Caco-2 (cell line): ENCODE measurements at regions not wholly inside any gene's neighbourhood (a gene's known extent, or its start where the extent isn't known, plus 50 kb on each side); places are given as distances from the start of the nearest gene placed in this dataset.

Source experiments
- BruUV-seq: library from RNA; stranded (reverse); fragments of 400-500 nt; replicated peaks from 2 replicates; lab custom pipeline; 2021; lab: Mats Ljungman, UMichigan
- CTCF ChIA-PET: fragments of 300-600 bp; sonication (Branson Sonifier 250); formaldehyde crosslinking; loops from one replicate; lab custom pipeline; 2022; ENCODE audit warnings: antibody characterized with exemption; lab: Charles Lee
- POLR2A ChIA-PET: fragments of 300-600 bp; sonication (Branson Sonifier 250); formaldehyde crosslinking; loops from one replicate; lab custom pipeline; 2022; ENCODE audit warnings: antibody characterized with exemption; lab: Charles Lee
- DNase-seq, 2 experiments: peaks; one replicate each; pipeline versions ENCODE4 v3.0.0 to v3.0.0-alpha.2; 2020 to 2022
- H3K27me3 ChIP-seq: replicated peaks from 2 replicates; pipeline ENCODE4 v1.6.0; 2011; ENCODE audit warnings: low read length; ENCODE audit not compliant: control insufficient read depth, insufficient read depth
- H3K36me3 ChIP-seq: 2 replicates; pipeline ENCODE4 v1.5.1; 2011; ENCODE audit warnings: low read length; ENCODE audit not compliant: control insufficient read depth, insufficient read depth
- H3K4me1 ChIP-seq: fragments of 250-450 bp; sonication (Bioruptor Pico); 2 replicates; pipeline ENCODE4 v1.5.1; 2020; ENCODE audit warnings: mild to moderate bottlenecking
- H3K4me3 ChIP-seq: 2 replicates; pipeline ENCODE4 v1.5.1; 2011; ENCODE audit warnings: low read depth, mild to moderate bottlenecking, control low read depth, low read length
- H3K9me3 ChIP-seq: fragments of 250-450 bp; sonication (Bioruptor Pico); 2 replicates; pipeline ENCODE4 v1.5.1; 2020; ENCODE audit warnings: mild to moderate bottlenecking, moderate library complexity
- H3K27ac Mint-ChIP-seq: one replicate; pipeline ENCODE4 v1.8.0; 2022; ENCODE audit warnings: mixed read lengths; ENCODE audit not compliant: unreplicated experiment
- H3K27me3 Mint-ChIP-seq: one replicate; pipeline ENCODE4 v1.8.0; 2022; ENCODE audit warnings: mixed read lengths; ENCODE audit not compliant: insufficient read depth, unreplicated experiment
- H3K36me3 Mint-ChIP-seq: one replicate; pipeline ENCODE4 v1.8.0; 2022; ENCODE audit warnings: mild to moderate bottlenecking, mixed read lengths; ENCODE audit not compliant: insufficient read depth, unreplicated experiment
- H3K4me1 Mint-ChIP-seq: one replicate; pipeline ENCODE4 v1.8.0; 2022; ENCODE audit warnings: low read depth, mixed read lengths; ENCODE audit not compliant: unreplicated experiment
- H3K4me3 Mint-ChIP-seq: one replicate; pipeline ENCODE4 v1.8.0; 2022; ENCODE audit warnings: mild to moderate bottlenecking, moderate library complexity, mixed read lengths; ENCODE audit not compliant: unreplicated experiment
- H3K9me3 Mint-ChIP-seq: one replicate; pipeline ENCODE4 v1.8.0; 2022; ENCODE audit warnings: mixed read lengths; ENCODE audit not compliant: unreplicated experiment
- intact Hi-C: fragments of 100-400 bp; cut with micrococcal nuclease; formaldehyde crosslinking; loops from one replicate; pipeline ENCODE4 v1.10.0; 2022; ENCODE audit not compliant: unreplicated experiment
- TF ChIP-seq, protein P1 (sequence below), 2 experiments: fragments of 200-600 bp in 1 of 2; IDR thresholded peaks; 1 replicate in 1 of 2; 2 replicates in 1 of 2; pipeline versions ENCODE4 v1.5.1 to v1.8.0; 2011 to 2022; ENCODE audit warnings: antibody characterized with exemption in 1 of 2, control low read depth in 1 of 2, inconsistent platforms in 1 of 2, low read depth in 1 of 2, low read length in 1 of 2, mild to moderate bottlenecking in 1 of 2, moderate library complexity in 1 of 2; ENCODE audit not compliant: insufficient read depth in 1 of 2, severe bottlenecking in 1 of 2, unreplicated experiment in 1 of 2

DNA sequence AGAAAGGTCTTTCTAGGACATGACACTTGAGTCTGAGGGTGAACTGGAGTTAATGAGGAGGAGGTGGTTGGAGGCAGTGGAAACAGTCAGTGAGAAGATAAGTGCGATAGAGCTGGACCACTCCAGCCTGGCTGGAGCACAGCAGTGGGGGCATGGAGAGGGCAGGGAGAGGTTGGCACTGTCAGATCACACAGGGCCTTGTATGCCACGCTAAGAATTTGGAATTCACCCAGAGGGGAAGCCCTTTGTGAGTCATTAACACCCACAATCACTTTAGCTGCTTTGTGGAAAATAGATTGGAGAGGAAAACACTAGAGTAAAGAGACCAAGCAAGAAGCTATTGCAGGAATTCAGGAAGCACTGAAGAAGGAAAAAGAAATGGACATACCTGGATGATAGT, 83.3 kb downstream of the ZNF621 start:
- Mint-ChIP-seq H3K36me3 (no peaks in the 10 kb centered on the region), H3K27me3 (peaks cover 16% of the 10 kb centered on the region), H3K4me1 (no peaks in the 10 kb centered on the region), H3K4me3 (no peak overlapping the region), H3K9me3 (no peaks in the 10 kb centered on the region), H3K27ac (no peak overlapping the region)
- TF ChIP-seq, protein P1, sequence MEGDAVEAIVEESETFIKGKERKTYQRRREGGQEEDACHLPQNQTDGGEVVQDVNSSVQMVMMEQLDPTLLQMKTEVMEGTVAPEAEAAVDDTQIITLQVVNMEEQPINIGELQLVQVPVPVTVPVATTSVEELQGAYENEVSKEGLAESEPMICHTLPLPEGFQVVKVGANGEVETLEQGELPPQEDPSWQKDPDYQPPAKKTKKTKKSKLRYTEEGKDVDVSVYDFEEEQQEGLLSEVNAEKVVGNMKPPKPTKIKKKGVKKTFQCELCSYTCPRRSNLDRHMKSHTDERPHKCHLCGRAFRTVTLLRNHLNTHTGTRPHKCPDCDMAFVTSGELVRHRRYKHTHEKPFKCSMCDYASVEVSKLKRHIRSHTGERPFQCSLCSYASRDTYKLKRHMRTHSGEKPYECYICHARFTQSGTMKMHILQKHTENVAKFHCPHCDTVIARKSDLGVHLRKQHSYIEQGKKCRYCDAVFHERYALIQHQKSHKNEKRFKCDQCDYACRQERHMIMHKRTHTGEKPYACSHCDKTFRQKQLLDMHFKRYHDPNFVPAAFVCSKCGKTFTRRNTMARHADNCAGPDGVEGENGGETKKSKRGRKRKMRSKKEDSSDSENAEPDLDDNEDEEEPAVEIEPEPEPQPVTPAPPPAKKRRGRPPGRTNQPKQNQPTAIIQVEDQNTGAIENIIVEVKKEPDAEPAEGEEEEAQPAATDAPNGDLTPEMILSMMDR (IDR thresholded peaks at IDR 0.05; ENCODE audit: insufficient read depth in 1 of 2, low read depth in 1 of 2, low read length in 1 of 2, severe bottlenecking in 1 of 2, unreplicated experiment in 1 of 2), result no peak
- BruUV-seq, result no TSS peak
- Histone ChIP-seq H3K4me1 (no peaks in the 10 kb centered on the region), H3K27me3 (no peaks in the 10 kb centered on the region), H3K4me3 (no peak overlapping the region), H3K9me3 (no peaks in the 10 kb centered on the region), H3K36me3 (no peaks in the 10 kb centered on the region)
- CTCF ChIA-PET, result no interaction called here
- intact Hi-C loops, result no loop called here
- DNase-seq, result no peak
- POLR2A ChIA-PET, result no interaction called here

DNA sequence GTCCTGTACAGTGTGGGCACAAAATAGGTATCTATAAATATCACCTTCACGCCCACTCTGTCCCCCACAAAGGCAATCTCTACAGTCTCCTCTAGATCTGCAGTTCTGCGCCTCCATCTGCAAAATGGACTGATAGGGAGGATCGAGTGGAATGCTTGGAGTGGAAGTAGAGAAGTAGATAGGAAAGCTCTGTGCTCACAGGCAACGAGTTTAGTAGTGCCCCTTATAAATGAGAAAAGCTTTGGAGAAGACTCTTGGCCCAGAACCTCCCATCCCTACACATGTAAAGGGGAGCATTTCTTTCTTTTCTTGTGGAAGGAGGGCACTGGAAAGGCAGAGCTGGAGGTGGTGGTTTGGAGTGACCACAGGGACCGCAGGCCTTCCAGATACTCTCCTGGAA, 88.5 kb downstream of the ZNF621 start:
- intact Hi-C loops, result no loop called here
- TF ChIP-seq, protein P1 (IDR thresholded peaks at IDR 0.05; ENCODE audit: insufficient read depth in 1 of 2, low read depth in 1 of 2, low read length in 1 of 2, severe bottlenecking in 1 of 2, unreplicated experiment in 1 of 2), result no peak
- no peaks in the 10 kb centered on the region for H3K4me1 ChIP-seq
- ChIA-PET CTCF (no interaction called here), POLR2A (no interaction called here)
- no peaks in the 10 kb centered on the region for H3K36me3 ChIP-seq
- no peaks in the 10 kb centered on the region for H3K27me3 ChIP-seq
- Mint-ChIP-seq H3K27ac (no peak overlapping the region), H3K9me3 (no peaks in the 10 kb centered on the region), H3K4me3 (no peak overlapping the region), H3K4me1 (no peaks in the 10 kb centered on the region), H3K27me3 (peaks cover 14% of the 10 kb centered on the region), H3K36me3 (no peaks in the 10 kb centered on the region)
- no peak for DNase-seq
- no TSS peak for BruUV-seq
- no peaks in the 10 kb centered on the region for H3K9me3 ChIP-seq
- no peak overlapping the region for H3K4me3 ChIP-seq

DNA sequence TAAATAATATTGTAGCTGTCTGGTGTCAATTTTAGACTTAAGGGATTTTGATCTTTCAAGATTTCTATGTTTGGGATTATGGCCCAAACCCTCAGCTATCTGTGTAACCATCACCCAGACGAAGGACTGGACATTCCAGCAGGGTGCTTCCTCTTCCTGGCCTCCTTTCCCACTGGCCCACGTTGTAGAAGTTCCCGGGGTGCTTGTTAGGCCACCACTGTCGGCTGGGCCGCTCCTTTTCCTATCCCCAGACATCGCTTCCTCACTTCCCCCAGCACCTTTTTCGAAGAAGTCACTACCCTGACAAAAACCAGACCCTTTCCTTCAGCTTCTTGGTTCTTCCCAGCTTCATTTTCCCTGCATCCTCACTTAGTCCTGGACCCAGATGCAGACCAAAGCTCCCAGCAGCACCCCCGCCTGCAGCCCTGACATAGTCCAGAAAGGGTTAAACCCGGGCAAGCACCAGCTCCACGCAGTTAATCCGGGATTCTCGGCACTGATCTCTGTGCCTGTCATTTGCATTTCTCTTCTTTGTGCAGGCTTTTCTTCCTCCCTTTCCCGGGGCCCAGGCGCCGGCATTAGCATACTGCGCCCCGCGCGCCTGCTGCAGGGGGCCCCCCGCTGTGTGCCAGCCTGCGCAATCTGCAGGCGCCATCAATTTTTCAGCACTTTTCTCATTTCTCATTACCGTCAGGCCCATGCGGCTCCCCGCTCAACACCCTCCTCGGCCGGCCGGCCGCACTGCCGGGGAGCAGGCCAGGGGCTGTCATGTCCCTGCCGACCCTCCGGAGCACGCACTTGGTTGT, 90.6 kb downstream of the ZNF621 start:
- BruUV-seq, result no TSS peak
- H3K27ac Mint-ChIP-seq, result no peak overlapping the region
- H3K9me3 Mint-ChIP-seq, result no peaks in the 10 kb centered on the region
- intact Hi-C loops, result no loop called here
- no peaks in the 10 kb centered on the region for H3K27me3 ChIP-seq
- no peaks in the 10 kb centered on the region for H3K36me3 ChIP-seq
- CTCF ChIA-PET, result no interaction called here
- no peaks in the 10 kb centered on the region for H3K4me1 Mint-ChIP-seq
- no peaks in the 10 kb centered on the region for H3K36me3 Mint-ChIP-seq
- TF ChIP-seq, protein P1 (IDR thresholded peaks at IDR 0.05; ENCODE audit: insufficient read depth in 1 of 2, low read depth in 1 of 2, low read length in 1 of 2, severe bottlenecking in 1 of 2, unreplicated experiment in 1 of 2), result no peak
- POLR2A ChIA-PET, result no interaction called here
- H3K4me3 ChIP-seq, result no peak overlapping the region
- no peak for DNase-seq
- peaks cover 9% of the 10 kb centered on the region for H3K27me3 Mint-ChIP-seq
- H3K4me1 ChIP-seq, result no peaks in the 10 kb centered on the region
- H3K4me3 Mint-ChIP-seq, result no peak overlapping the region
- no peaks in the 10 kb centered on the region for H3K9me3 ChIP-seq
